Stomach (tissue), 8 donors: ENCODE measurements at regions not wholly inside any gene's neighbourhood (a gene's known extent, or its start where the extent isn't known, plus 50 kb on each side); places are given as distances from the start of the nearest gene placed in this dataset.

Experiments used
- DNase-seq, 2 donors: peaks; one replicate each; pipeline versions ENCODE4 v3.0.0 to v3.0.0-alpha.2; 2013 to 2019
- H3K27ac ChIP-seq, 5 donors: fragments of 200-600 bp in 4 of 5; sonication (generic) in 4 of 5; one replicate each; pipeline ENCODE4 v1.5.1; 2013 to 2019; ENCODE audit warnings: mild to moderate bottlenecking in 1 of 5, moderate library complexity in 1 of 5
- H3K27me3 ChIP-seq, 3 donors: fragments of 200-600 bp; sonication (generic); one replicate each; pipeline ENCODE4 v1.5.1; 2017 to 2019; ENCODE audit warnings: mixed run types in 1 of 3
- H3K36me3 ChIP-seq, 4 donors: fragments of 200-600 bp; sonication (generic); 1 replicate in 3 of 4; 2 replicates in 1 of 4; pipeline ENCODE4 v1.5.1; 2016 to 2019
- H3K4me1 ChIP-seq, 4 donors: fragments of 200-600 bp; sonication (generic); one replicate each; pipeline ENCODE4 v1.5.1; 2016 to 2019
- H3K4me3 ChIP-seq, 4 donors: fragments of 200-600 bp; sonication (generic) in 3 of 4; one replicate each; pipeline ENCODE4 v1.5.1; 2016 to 2019; ENCODE audit warnings: mild to moderate bottlenecking in 1 of 4
- H3K9me3 ChIP-seq, 4 donors: fragments of 200-600 bp; sonication (generic); one replicate each; pipeline ENCODE4 v1.5.1; 2016 to 2019
- CTCF ChIP-seq, 7 experiments: fragments of 450-650 bp in 4 of 7; fragments of 200-600 bp in 3 of 7; sonication (generic) in 3 of 7; IDR thresholded peaks; one replicate each; pipeline ENCODE4 v1.5.1; 2016 to 2019; ENCODE audit warnings: antibody characterized with exemption in 7 of 7, control low read depth in 2 of 7, mild to moderate bottlenecking in 1 of 7
- EP300 ChIP-seq: sonication (generic); formaldehyde crosslinking; IDR thresholded peaks from one replicate; pipeline ENCODE4 v1.6.1; 2017; ENCODE audit warnings: antibody characterized with exemption
- POLR2A ChIP-seq, 4 donors: fragments of 450-650 bp; IDR thresholded peaks; one replicate each; pipeline ENCODE4 v1.6.1; 2016; ENCODE audit warnings: antibody characterized with exemption in 4 of 4, control low read depth in 2 of 4, mild to moderate bottlenecking in 1 of 4, moderate library complexity in 1 of 4
- POLR2AphosphoS5 ChIP-seq, 3 donors: sonication (generic); formaldehyde crosslinking; IDR thresholded peaks; one replicate each; pipeline ENCODE4 v1.6.1; 2016; ENCODE audit warnings: antibody characterized with exemption in 3 of 3
- WGBS, 5 donors: extraction: QIAGEN DNeasy Blood & Tissue Kit in 3 of 5; methylation state at CpG; one replicate each; pipeline versions ENCODE4 v1.1.5 to v1.1.7; 2013 to 2018; 5-methylcytosine and 5-hydroxymethylcytosine counted together
- intact Hi-C: fragments of 100-400 bp; cut with DNase I; formaldehyde crosslinking; loops from one replicate; pipeline ENCODE4 v1.15.1; 2023; ENCODE audit warnings: low total_unique reads
- donor health status: healthy with polysubstance abuse.
- donor health status: Bipolar disorder and iron deficiency.
- donor health status: healthy.

- intact Hi-C loops = no loop called here
- no peak overlapping the region for H3K4me3 ChIP-seq
- no peak overlapping the region for H3K27ac ChIP-seq
- 71 to 88% (median 83%) methylated on average over 12 of the region's 12 CpGs for WGBS, 5 donors
- no peaks in the 10 kb centered on the region for H3K36me3 ChIP-seq
- H3K4me1 ChIP-seq = peaks cover 0 to 20% (median 3%) of the 10 kb centered on the region in 4 donors
- TF ChIP-seq POLR2AphosphoS5 (IDR thresholded peaks at IDR 0.05) = no peak
- H3K9me3 ChIP-seq = no peaks in the 10 kb centered on the region
- no peak for DNase-seq
- peaks cover 0 to 11% (median 0%) of the 10 kb centered on the region in 3 donors for H3K27me3 ChIP-seq
These were observed 124.8 kb upstream of the CHST15 start for GRCh38 chr10:124217906-124218804.

GRCh38 chr10:124217031-124217430, 123.6 kb upstream of the CHST15 start:
- Histone ChIP-seq H3K36me3 (no peaks in the 10 kb centered on the region), H3K9me3 (no peaks in the 10 kb centered on the region), H3K27ac (no peak overlapping the region), H3K4me1 (peaks cover 0 to 16% (median 2%) of the 10 kb centered on the region in 4 donors), H3K27me3 (peaks cover 0 to 4% (median 0%) of the 10 kb centered on the region in 3 donors), H3K4me3 (no peak overlapping the region)
- no peak for TF ChIP-seq POLR2A (IDR thresholded peaks at IDR 0.05)
- TF ChIP-seq EP300 = no peak
- no peak for TF ChIP-seq POLR2AphosphoS5 (IDR thresholded peaks at IDR 0.05)
- no peak for TF ChIP-seq CTCF (IDR thresholded peaks at IDR 0.05)
- intact Hi-C loops = no loop called here
- DNase-seq = no peak
- WGBS, 5 donors = 74 to 84% (median 81%) methylated on average over 5 to 9 of the region's 9 CpGs

GRCh38 chr10:124214610-124215375, 121.4 kb upstream of the CHST15 start:
- Histone ChIP-seq H3K4me1 (no peaks in the 10 kb centered on the region), H3K4me3 (no peak overlapping the region), H3K27ac (no peak overlapping the region), H3K27me3 (no peaks in the 10 kb centered on the region), H3K36me3 (no peaks in the 10 kb centered on the region), H3K9me3 (peaks cover 0 to 12% (median 2%) of the 10 kb centered on the region in 4 donors)
- DNase-seq = no peak
- intact Hi-C loops = no loop called here
- 84 to 96% (median 93%) methylated on average over 6 to 9 of the region's 9 CpGs for WGBS, 5 donors
- no peak for TF ChIP-seq POLR2AphosphoS5 (IDR thresholded peaks at IDR 0.05)

- no peak for TF ChIP-seq POLR2A (IDR thresholded peaks at IDR 0.05)
- no peak for TF ChIP-seq POLR2AphosphoS5 (IDR thresholded peaks at IDR 0.05)
- TF ChIP-seq EP300 = no peak
- TF ChIP-seq CTCF (IDR thresholded peaks at IDR 0.05) = no peak
- Histone ChIP-seq H3K36me3 (no peaks in the 10 kb centered on the region), H3K4me3 (no peak overlapping the region), H3K27ac (no peak overlapping the region), H3K9me3 (peaks cover 0 to 12% (median 2%) of the 10 kb centered on the region in 4 donors), H3K27me3 (no peaks in the 10 kb centered on the region), H3K4me1 (no peaks in the 10 kb centered on the region)
- no peak for DNase-seq
- WGBS, 5 donors = 83 to 86% (median 84%) methylated on average over 9 of the region's 9 CpGs
- intact Hi-C loops = no loop called here
These were observed 120.6 kb upstream of the CHST15 start for GRCh38 chr10:124213899-124214510.

- Histone ChIP-seq H3K27me3 (no peaks in the 10 kb centered on the region), H3K9me3 (peaks cover 0 to 12% (median 2%) of the 10 kb centered on the region in 4 donors), H3K4me3 (no peak overlapping the region), H3K36me3 (no peaks in the 10 kb centered on the region), H3K4me1 (no peaks in the 10 kb centered on the region), H3K27ac (no peak overlapping the region)
- no peak for DNase-seq
- 83 to 92% (median 90%) methylated on average over 2 of the region's 2 CpGs for WGBS, 5 donors
- intact Hi-C loops = no loop called here
- TF ChIP-seq POLR2A (IDR thresholded peaks at IDR 0.05) = no peak
- no peak for TF ChIP-seq POLR2AphosphoS5 (IDR thresholded peaks at IDR 0.05)
- TF ChIP-seq CTCF (IDR thresholded peaks at IDR 0.05) = no peak
- TF ChIP-seq EP300 = no peak
These were observed 120.1 kb upstream of the CHST15 start for GRCh38 chr10:124213471-124213870.
